DND-41 (cell line): ENCODE measurements at regions not wholly inside any gene's neighbourhood (a gene's known extent, or its start where the extent isn't known, plus 50 kb on each side); places are given as distances from the start of the nearest gene placed in this dataset.

Source experiments
- CTCF ChIP-seq: IDR thresholded peaks from 2 replicates; pipeline ENCODE4 v1.5.1; 2012; ENCODE audit warnings: borderline replicate concordance, low read length, moderate library complexity, mild to moderate bottlenecking; ENCODE audit not compliant: poor library complexity, severe bottlenecking; ENCODE audit errors: extremely low read depth
- EZH2 ChIP-seq: IDR thresholded peaks from 3 replicates; pipeline ENCODE4 v1.6.1; 2012; ENCODE audit warnings: borderline replicate concordance, low read depth, mild to moderate bottlenecking, moderate library complexity, low read length, inconsistent platforms; ENCODE audit not compliant: severe bottlenecking

- TF ChIP-seq CTCF (no peak), EZH2 (no peak)
Observed at GRCh38 chr4:38268837-38269236, 308.6 kb downstream of the PTTG2 start.
